Lower leg skin (tissue), 4 donors: ENCODE measurements at regions not wholly inside any gene's neighbourhood (a gene's known extent, or its start where the extent isn't known, plus 50 kb on each side); places are given as distances from the start of the nearest gene placed in this dataset.

ENCODE experiments used
- DNase-seq, 2 donors: peaks; one replicate each; pipeline ENCODE4 v3.0.0-alpha.2; 2019; ENCODE audit warnings: low spot score in 2 of 2
- H3K4me3 ChIP-seq: fragments of 200-600 bp; sonication (generic); 2 replicates; pipeline ENCODE4 v1.5.1; 2017; ENCODE audit warnings: mild to moderate bottlenecking, low read depth; ENCODE audit not compliant: poor library complexity, severe bottlenecking
- CTCF ChIP-seq, 3 donors: fragments of 450-650 bp; IDR thresholded peaks; one replicate each; pipeline ENCODE4 v1.5.1; 2016; ENCODE audit warnings: antibody characterized with exemption in 3 of 3, mild to moderate bottlenecking in 3 of 3, moderate library complexity in 2 of 3
- POLR2A ChIP-seq, 2 donors: fragments of 450-650 bp; IDR thresholded peaks; one replicate each; pipeline ENCODE4 v1.6.1; 2016 to 2017; ENCODE audit warnings: antibody characterized with exemption in 2 of 2, mild to moderate bottlenecking in 1 of 2, moderate library complexity in 1 of 2
- WGBS, 2 donors: methylation state at CpG; one replicate each; pipeline ENCODE4 v1.1.5; 2018; 5-methylcytosine and 5-hydroxymethylcytosine counted together
- intact Hi-C: fragments of 100-400 bp; cut with DNase I; formaldehyde crosslinking; loops from one replicate; pipeline ENCODE4 v1.15.0; 2023; ENCODE audit warnings: low total_unique reads

GRCh38 chr2:145815933-145816332 lies 1296.0 kb upstream of the ZEB2 start:
- intact Hi-C loops: no loop called here
- TF ChIP-seq POLR2A (IDR thresholded peaks at IDR 0.05) (no peak), CTCF (IDR thresholded peaks at IDR 0.05) (no peak)
- DNase-seq: no peak
- WGBS, 2 donors: 38 to 66% methylated on average over 1 of the region's 1 CpG
- no peak overlapping the region for H3K4me3 ChIP-seq

DNA sequence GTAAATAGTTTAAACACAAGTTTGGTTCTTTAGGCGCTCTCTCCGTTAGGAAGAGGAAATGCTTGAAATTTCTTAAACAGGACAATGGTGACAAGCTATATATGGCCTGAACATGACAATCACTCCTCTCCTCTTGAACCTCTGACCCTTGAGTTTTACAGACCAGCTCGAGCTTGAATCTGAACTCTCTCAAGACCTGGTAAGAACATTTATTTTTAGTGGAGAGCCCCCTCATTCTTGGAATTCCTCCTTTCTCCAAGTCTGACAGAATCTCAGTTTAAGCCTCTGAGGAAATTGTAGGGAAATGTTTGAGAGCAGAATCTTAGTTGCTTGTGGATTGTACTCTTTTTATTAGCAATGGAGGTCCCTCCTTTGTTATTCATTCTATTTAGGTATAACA lies 1293.6 kb upstream of the ZEB2 start:
- intact Hi-C loops: no loop called here
- DNase-seq: no peak
- H3K4me3 ChIP-seq: no peak overlapping the region
- 63 to 66% methylated on average over 3 of the region's 3 CpGs for WGBS, 2 donors
- TF ChIP-seq CTCF (IDR thresholded peaks at IDR 0.05) (no peak), POLR2A (IDR thresholded peaks at IDR 0.05) (no peak)

GRCh38 chr2:145812165-145812554 lies 1292.2 kb upstream of the ZEB2 start:
- 73 to 88% methylated on average over 2 of the region's 2 CpGs for WGBS, 2 donors
- intact Hi-C loops: no loop called here
- DNase-seq: no peak
- no peak for TF ChIP-seq POLR2A (IDR thresholded peaks at IDR 0.05)
- no peak for TF ChIP-seq CTCF (IDR thresholded peaks at IDR 0.05)
- no peak overlapping the region for H3K4me3 ChIP-seq

- WGBS, 2 donors: 53 to 56% methylated on average over 6 of the region's 6 CpGs
- TF ChIP-seq POLR2A (IDR thresholded peaks at IDR 0.05) (no peak), CTCF (IDR thresholded peaks at IDR 0.05) (no peak)
- no peak overlapping the region for H3K4me3 ChIP-seq
- intact Hi-C loops: no loop called here
- DNase-seq: no peak
These were observed 1291.6 kb upstream of the ZEB2 start for GRCh38 chr2:145811276-145812164.

DNA sequence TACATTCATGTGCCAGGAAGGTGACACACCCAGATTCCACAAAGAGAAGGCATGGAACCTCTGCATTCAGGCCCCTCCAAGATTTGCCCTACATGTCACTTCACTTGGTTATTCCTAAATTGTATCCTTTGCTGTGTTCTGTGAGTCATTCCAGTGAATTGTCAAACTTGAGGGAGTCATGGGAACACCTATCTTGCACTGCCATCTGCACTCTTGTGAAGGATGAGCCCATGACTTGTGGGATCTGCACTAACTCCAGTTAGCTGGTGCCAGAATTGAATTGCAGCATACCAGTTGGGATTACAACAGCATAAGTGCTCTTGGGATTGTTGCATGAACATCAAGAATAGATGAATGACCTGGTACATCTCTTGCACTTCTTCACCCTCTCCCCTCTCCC lies 1288.0 kb upstream of the ZEB2 start:
- intact Hi-C loops: no loop called here
- no peak for TF ChIP-seq CTCF (IDR thresholded peaks at IDR 0.05)
- no peak for TF ChIP-seq POLR2A (IDR thresholded peaks at IDR 0.05)
- no peak overlapping the region for H3K4me3 ChIP-seq
- DNase-seq: no peak

GRCh38 chr2:145807554-145807953 lies 1287.6 kb upstream of the ZEB2 start:
- TF ChIP-seq POLR2A (IDR thresholded peaks at IDR 0.05) (no peak), CTCF (IDR thresholded peaks at IDR 0.05) (no peak)
- DNase-seq: no peak
- intact Hi-C loops: no loop called here
- H3K4me3 ChIP-seq: no peak overlapping the region
- WGBS, 2 donors: 69 to 70% methylated on average over 3 of the region's 3 CpGs
